ENCODE measurements at regions not wholly inside any gene's neighbourhood (a gene's known extent, or its start where the extent isn't known, plus 50 kb on each side); places are given as distances from the start of the nearest gene placed in this dataset.

DNA sequence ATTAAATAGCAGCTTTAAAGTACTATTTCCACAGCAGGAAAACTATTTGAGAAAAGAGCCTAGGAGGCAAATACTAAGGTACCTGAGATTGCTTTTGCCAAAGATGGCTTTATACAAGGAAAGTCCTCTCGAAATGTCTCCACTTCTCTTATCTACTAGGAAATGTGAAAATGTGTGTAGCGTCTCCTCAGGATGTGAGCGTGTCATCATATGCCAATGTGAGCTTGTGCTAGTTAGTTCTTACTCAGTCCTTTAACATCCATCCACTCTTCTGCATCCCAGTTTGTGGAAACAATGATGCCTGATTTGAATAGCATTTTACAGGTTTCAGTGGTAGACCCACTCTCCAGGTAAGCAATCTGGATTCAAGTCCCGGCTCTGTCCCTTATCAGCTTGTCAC lies 421.0 kb downstream of the DYNC2H1 start:
- DNase-seq, result no peak

- DNase-seq, result no peak
Measured at GRCh38 chr11:103532133-103532788, 423.0 kb downstream of the DYNC2H1 start.

- DNase-seq, result no peak
Measured at GRCh38 chr11:103534191-103534590, 425.0 kb downstream of the DYNC2H1 start.

DNA sequence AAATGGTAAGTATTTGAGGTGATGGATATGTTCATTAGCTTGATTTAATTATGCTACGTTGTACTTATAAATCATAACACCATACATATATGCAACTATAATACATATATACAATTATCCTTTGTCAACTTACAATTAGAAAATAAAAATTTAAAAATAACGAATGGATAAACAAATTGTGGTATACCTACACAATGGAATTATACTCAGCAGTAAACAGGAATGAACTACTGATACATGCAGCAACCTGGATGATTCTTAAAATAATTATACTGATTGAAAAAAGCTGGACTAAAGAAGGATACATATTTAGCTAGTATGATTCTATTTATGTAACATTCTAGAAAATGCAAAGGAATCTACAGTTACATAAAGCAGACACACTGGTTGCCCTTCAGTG lies 425.7 kb downstream of the DYNC2H1 start:
- DNase-seq, result no peak

DNA sequence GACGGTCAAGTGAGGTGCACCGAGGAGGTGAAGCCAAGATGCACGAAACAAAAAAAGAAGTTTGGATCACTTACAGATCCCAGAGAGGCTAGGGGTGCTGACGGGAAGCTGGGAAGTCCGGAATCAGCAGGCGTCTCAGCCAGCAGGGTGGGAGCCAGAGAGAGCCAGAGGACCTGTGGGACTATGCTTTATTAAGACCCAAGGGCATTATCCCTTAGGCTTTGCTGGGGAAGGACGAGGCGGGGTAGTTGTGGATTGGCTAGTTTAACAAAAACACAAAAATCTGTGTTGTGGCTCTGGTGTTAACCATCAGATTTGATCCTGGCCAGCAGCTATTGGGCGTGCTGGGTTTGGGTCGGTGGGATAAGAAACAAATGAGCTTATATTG lies 427.1 kb downstream of the DYNC2H1 start:
- DNase-seq, result no peak

DNA sequence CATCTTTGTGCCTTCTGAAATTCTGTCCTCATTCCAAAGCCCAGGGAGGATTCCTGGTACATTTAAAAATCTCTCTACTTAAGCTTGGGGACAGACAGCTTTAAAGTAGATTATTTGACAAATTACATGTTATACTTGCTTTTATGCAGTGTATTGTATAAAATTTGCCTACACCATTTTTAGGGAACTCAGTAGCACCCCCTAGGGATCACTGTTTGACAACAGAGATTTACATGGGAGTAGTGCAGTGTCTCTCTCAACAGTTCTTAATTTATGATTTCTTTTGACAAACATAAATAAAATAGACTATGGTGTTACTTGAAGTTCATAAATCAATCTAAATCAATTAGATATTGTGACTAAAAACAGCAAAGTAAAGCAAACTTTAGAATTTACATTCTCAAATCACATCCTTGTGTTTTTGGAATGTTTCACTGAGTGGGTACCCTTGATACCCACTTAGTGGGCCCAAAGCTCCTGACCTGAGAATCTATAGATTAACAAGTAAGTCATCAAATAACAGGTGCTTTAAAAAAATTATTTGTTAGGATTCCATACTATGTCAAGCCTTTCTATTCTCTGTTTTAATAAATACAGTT lies 428.8 kb downstream of the DYNC2H1 start:
- DNase-seq, result no peak

DNA sequence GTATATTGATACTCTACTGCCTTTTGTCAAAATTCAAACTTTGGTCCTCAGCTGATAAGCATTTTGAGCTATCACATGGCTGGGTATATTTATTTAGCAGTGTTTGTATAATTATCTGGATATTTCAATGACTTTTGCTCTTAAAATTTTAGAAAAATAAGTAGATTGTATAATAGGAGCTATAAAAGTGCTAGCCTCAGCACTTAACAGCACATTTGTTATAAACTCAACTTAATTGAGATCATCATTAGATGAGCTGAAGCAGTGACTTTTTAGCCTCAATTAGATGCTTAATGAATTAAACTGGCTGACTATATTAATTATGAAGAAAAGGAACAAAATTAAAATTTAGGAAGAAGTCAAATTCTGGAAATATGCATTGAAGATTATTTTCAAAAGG lies 429.9 kb downstream of the DYNC2H1 start:
- DNase-seq, result no peak

DNA sequence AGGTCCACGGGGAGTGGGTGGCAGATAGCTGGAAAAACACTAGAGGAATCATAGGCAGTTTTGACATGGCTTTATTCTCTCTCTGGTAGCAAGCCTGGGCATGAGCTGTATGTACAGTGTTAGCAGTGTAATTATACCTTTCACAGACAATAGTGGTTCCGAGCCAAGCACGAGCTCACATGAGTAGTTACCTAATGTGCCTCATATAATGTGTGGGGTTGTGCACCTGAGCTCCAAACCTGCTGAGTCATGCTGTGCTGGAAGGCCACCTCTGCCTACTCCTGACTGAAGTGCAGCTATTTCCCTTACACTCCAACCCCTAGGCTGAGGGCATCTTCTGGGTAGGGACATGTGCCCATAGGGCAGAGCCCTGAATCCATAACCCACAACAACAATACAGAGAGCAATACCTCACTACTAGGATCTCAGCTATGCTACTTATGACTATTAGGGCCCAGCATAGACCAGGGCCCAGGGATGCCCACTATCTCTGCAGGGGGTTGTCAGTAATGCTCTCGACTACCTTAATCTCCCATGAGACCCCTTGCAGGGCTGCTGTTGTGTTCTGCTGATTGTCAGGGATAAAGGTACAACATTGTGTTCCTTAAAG lies 432.1 kb downstream of the DYNC2H1 start:
- DNase-seq, result no peak

GRCh38 chr11:103542851-103543250 lies 433.6 kb downstream of the DYNC2H1 start:
- no peak for DNase-seq

GRCh38 chr11:103543456-103543855 lies 434.2 kb downstream of the DYNC2H1 start:
- DNase-seq, result no peak

DNA sequence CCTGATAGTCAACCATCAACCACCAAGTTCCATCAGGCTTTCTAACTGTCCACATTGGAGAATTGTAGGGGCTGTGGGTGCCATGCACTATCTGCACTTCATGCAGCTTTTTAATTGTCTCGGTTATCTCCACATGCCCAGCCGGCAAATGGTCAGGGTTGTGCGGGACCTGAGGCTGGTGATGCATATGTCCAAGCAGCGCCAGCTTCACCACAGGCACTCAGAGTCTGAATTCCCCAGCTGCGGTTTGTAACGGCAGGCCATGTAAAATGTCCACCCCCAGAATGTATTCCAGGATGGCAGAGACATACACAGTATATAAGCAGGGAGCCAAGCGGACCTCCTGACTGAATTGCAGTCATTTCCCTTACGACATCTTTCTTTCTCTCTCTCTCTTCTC lies 435.6 kb downstream of the DYNC2H1 start:
- DNase-seq, result no peak

- no peak for DNase-seq
Measured at GRCh38 chr11:103545551-103545950, 436.3 kb downstream of the DYNC2H1 start.

GRCh38 chr11:103546236-103546635 lies 437.0 kb downstream of the DYNC2H1 start:
- no peak for DNase-seq

DNA sequence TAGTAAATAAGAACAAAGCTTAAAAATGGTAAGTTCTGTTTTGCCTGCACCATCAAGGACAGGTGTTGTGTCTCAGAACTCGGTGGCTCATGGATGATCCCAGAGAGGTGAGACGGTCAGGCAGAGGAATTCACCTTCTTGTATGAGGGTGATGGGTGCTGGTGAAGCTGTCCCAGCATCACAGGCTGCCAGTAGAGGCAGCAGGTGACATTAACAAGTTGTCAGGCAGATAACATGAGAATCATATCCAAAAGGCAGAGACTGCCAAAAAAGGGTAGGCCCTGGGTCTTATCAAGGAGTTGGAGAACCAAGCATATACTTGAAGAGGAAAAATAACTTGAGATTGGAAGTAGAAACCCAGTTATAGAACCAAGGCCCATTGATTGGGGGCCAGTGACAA lies 437.8 kb downstream of the DYNC2H1 start:
- DNase-seq, result no peak

GRCh38 chr11:103547691-103548090 lies 438.5 kb downstream of the DYNC2H1 start:
- DNase-seq, result no peak

DNA sequence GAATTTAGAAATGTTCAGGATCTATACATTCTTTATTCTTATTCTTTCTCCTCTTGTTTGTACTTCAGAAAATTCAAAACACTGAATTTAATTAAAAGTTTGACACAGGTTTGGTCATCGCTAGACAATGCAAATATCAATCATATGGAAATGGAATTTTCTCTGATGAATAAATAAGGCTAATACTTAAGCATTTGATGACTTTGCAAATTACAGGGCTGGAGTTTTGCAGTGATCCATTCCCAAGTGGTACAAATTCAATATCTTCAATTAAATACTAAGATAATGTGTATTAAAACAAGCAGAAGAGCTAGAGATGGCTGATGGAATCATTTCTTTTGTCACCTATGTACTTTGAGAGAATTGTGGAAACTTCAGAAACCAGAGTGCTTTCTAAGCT lies 439.6 kb downstream of the DYNC2H1 start:
- no peak for DNase-seq

DNA sequence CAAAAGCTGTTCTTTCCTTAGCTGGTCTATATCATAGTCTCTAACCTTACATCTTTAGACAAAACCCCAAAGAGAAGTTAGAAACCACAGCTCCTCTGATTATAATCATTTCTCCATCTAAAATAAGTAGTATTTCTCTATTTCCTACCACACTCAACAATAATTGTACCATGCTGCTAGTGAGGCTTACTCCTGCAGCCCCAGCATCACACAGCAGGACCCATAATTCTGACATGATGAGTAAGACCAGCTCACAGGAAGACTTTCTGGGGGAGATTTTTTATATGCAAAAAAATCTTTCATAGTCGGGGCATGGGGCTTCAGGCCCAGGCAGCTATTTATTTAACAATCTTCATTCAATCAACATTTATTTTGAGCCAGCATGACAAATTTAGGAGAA lies 441.6 kb downstream of the DYNC2H1 start:
- no peak for DNase-seq

DNA sequence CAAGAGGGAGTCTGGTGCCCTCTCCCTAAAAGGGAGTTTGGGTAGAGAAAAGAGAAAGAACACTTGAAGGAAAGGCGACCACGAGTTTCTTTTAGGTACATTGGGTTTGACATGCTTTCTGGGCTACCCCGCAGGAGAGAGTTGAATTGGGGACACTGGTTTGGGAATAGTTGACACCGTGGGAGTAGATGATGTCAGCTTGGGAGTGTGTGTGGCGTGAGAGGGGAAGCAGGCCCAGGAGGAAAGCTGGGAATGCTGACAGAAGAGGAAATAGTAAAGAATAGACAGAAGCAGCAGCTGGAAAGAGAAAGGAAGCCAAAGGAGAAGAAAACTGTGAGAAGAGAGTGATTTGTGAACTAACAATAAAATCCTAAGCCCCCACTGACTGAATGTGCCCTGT lies 442.9 kb downstream of the DYNC2H1 start:
- DNase-seq, result no peak

DNA sequence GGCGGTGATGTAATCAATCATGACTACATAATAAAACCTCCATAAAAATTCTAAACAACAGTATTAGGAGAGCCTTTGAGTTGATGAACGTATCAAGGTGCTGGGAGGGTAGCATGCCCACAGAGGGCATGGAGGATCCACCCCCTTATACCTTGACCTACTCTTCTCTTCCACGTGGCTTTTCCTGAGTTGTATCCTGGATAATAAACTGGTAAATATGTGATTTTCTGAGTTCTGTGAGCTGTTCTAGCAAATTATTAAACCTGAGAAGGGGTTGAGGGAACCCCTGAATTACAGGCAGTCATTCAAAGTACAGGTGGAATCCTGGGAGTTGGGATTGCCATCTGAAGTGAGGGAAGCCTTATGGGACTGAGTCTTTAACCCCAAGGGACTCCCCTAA lies 446.9 kb downstream of the DYNC2H1 start:
- DNase-seq, result no peak

DNA sequence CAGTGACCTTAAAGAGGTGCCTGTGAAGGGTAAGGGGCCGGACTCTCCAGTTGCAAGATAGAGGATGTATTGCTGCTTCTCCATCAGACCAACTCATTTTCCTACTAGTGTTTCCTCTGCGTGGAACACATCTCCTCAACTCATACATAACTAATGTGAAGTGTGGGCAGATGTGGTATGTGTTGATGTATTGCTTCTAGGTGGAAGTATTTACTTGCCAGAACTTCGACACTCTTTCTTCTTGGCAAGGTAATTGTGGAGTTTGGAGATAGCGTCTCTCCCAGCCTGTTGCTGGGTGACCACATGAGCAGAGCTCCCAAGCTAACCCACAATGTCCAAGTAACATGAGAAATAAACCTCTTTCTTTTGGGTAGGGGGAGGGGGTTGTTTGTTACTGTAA lies 456.9 kb downstream of the DYNC2H1 start:
- no peak for DNase-seq

GRCh38 chr11:103581760-103582159 lies 454.7 kb upstream of the DDI1 start:
- DNase-seq, result no peak

GRCh38 chr11:103582351-103582909 lies 454.0 kb upstream of the DDI1 start:
- no peak for DNase-seq

DNA sequence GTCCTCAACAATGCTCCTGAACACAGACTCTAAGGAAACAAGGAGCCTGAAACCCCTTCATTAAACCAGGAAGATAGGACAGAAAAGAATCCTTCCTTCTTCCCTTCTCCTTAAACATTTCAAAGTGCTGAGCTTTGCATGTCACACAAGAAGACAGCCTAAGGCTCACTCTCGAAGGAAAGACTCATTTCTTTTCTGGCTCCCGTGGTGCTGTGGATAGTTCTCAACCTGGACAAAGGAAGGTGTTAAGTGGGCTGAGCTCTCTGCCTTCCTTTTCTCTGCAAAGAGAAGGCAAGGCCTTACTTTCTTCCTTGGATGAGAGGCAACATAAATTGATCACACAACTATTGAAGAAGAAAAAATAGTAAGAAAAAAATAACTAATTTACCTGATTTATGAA lies 452.4 kb upstream of the DDI1 start:
- no peak for DNase-seq

DNA sequence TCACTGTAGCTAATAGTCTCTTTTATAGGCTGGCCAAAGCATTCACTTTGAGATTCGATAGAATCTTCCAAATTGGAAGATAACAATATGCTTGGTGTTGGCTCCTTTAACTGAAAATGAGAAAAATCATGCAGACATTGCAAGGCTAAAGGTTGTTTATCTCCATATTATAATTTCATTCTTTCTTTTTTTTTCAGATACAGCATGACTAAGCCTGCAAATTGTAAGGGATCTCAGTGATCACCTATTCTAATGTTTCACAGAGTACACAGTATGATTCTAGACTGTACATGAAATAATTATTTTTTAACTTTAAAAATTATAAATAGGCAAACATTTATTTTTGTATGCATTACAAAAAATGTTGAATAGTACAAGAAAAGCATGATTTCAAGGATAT lies 451.7 kb upstream of the DDI1 start:
- DNase-seq, result no peak

DNA sequence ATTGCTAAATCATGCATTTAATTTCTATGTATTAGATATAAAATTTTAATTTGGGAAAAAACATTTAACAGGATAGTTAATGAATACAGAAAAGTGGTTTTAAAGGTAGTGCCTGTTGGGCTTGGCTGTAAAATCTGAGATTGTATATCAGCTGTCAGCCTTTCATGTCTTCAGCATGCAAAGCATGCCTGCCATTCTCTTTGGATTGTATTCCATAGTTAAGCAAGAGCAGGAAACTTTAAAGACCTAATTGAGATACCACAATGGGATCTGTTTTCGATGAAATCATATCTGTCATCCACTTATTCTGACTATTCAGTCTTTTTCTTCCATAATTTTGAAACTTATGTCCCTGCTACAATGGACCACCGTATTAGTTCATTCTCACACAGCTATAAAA lies 451.0 kb upstream of the DDI1 start:
- no peak for DNase-seq

Measured in activated CD4-positive, CD25-positive, alpha-beta regulatory T cell treated with anti-CD3 and anti-CD28 coated beads, Interleukin-2, amount 50 U/mL, for 72 hours (primary cell).